Retina (tissue), 1 donor: ENCODE measurements at regions not wholly inside any gene's neighbourhood (a gene's known extent, or its start where the extent isn't known, plus 50 kb on each side); places are given as distances from the start of the nearest gene placed in this dataset.

Source experiments
- DNase-seq: peaks from one replicate; pipeline ENCODE4 v3.0.0-alpha.2; 2016

DNA sequence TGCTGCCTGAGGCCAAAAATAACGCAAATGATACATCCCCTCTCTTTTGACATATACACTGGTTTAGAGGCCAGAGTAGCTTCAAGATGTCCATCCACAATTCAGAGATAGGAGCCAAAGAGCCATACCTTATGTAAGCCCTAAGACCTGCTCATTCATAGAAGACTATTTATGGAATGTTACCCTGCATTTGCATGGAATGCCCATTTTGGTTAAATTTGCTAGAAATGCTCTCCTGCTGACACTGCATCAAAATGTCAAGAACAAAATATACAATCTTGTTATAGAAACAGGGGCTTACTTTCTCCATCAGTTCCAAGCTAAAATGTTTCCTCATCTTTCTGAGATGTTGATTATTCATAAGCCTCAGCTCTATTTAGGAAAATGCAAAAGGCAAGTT is 183.3 kb upstream of the CDKN3 start:
- DNase-seq: no peak

DNA sequence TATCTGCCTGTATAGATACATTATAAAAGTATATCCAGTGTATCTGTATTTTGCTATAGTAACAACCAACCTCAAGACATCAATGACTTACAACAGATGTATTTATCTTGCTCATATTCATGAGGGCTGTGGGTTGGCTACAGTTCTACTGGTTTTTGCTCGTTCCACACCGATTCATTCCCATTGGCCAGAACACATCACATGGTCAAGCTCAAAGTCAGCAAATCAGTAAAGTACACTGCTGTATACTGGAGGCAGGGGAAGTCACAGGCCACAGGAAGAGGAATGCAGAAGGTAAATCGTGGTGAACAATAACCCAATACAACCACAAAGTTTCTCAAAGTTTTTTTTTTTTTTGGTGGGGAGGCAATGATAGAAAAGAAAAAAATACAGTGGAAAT is 180.0 kb upstream of the CDKN3 start:
- DNase-seq: no peak

GRCh38 chr14:54219261-54220070 is 177.3 kb upstream of the CDKN3 start:
- peak; percentile 61 for DNase-seq

GRCh38 chr14:54220071-54220703 is 176.6 kb upstream of the CDKN3 start:
- DNase-seq: peak; percentile 65

DNA sequence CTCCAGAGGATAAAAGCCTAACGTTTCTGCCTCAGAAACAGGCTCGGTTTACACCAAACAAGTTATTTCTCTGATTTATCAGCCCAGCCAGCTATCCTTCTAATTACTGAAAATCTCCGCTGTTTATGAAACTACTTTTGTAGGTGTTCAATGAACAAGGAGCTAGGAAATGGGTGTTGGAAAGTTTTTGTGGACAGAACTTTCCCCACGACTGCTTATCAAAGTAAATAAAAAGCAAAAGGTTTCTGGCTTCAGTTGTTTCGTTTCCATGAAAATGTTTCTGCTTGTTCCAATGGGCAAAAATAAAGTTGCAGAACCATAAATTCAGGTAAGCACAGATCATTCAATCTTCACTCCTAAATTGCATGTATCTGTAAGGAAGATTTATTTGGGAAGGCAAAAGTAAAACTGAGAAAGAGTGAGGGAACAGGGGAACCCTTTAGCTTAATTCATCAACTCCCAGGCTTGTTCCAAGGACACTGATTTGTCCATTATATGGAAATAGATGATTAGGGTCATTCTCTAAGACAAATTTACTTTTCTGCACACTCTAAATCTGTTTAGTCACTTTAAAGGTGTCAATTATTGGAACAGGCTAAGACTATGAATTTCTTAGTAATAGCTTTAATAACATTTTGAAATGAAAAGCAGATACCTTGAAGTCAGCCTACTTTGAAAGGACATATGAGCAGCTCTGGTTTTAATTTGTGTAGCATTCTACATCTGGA is 175.9 kb upstream of the CDKN3 start:
- DNase-seq: no peak

DNA sequence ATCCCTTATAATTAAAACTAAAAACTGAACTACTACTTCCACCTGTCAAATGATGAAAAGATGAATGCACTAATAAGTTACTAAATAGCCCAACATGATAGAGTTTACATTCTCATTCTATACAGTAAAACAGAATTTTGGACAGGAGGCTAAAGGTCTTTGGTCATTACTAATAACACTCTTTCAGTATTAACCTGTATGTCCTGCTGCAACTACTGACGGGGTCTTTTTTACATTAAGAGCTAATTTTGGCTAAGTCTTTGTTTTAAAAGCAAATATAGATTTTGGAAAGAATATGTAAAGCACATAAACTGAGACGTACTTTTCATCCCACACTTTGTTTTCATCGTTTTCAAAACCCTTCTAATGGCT is 175.4 kb upstream of the CDKN3 start:
- no peak for DNase-seq

- no peak for DNase-seq
Measured at GRCh38 chr14:54221971-54222370, 174.8 kb upstream of the CDKN3 start.

DNA sequence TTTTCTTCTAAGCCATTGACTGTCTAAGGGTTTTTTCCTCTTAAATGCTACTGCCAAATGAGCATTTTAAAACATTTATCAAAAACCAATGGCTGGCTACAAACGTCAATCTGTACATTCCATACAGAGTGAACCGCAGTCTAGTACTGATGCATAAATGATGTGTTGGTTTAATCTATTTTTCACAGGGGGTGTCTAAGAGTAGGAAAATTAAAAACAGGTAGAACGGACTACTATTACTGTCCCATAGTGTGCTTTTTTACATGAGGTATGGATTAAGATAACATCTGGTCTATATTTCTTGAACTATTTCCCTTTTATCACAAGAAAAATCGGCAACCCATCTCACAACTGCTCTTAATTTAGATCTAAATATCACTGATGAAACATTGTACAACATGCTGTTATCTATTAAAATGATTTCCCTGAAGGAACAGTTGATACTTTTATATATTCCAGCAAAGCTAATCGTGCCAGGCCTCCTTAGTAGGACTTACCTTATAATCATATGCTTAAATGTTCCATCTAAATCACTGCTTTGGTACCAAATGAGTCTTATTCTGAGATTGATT is 172.9 kb upstream of the CDKN3 start:
- DNase-seq: no peak

- no peak for DNase-seq
Measured at GRCh38 chr14:54225457-54226060, 171.2 kb upstream of the CDKN3 start.

GRCh38 chr14:54226103-54226502 is 170.7 kb upstream of the CDKN3 start:
- no peak for DNase-seq

- DNase-seq: no peak
Measured at GRCh38 chr14:54226558-54226957, 170.2 kb upstream of the CDKN3 start.

DNA sequence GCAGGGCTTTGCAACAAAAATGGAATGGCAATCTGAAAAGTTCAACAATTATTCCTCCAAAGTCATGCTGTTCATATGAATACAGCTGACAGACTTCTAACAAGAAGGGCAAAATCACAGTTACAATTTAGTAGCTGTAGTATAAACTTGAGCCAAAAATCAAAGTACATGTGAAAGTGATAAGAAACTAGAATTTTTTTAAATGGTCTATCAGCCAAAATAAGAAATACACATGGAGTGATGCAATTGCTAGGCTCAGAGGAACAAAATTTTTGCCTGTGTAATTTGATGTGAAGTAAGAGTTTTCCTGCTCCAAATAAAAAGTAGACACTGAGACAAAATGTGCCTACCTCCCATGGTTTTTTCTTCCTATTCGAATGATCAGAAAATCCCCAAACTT is 167.7 kb upstream of the CDKN3 start:
- no peak for DNase-seq

DNA sequence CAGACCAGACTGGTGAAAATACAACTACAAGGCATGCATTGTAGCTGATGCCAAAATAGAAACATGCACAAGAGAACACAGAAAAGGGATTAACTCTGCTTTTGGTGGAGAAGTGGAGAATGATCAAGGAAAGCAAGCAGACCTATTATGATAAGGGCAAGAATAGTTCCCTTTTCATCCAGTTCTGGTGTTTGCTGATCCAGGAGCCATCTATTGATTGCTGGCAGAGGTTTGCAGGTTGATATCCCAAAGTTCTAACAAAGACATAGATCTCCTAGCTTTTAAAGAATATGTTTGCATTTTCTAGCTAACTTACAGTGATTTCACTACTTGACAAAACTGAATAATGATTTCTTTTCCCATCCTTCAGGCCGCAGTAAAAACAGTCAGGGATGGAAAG is 166.2 kb upstream of the CDKN3 start:
- no peak for DNase-seq

- no peak for DNase-seq
Measured at GRCh38 chr14:54232735-54233134, 164.1 kb upstream of the CDKN3 start.

- DNase-seq: no peak
Measured at GRCh38 chr14:54241517-54241916, 155.3 kb upstream of the CDKN3 start.

GRCh38 chr14:54251356-54251755 is 145.5 kb upstream of the CDKN3 start:
- DNase-seq: no peak

GRCh38 chr14:54252072-54252730 is 144.6 kb upstream of the CDKN3 start:
- DNase-seq: no peak

- no peak for DNase-seq
Measured at GRCh38 chr14:54253195-54253947, 143.4 kb upstream of the CDKN3 start.

GRCh38 chr14:54256156-54256555 is 140.7 kb upstream of the CDKN3 start:
- DNase-seq: no peak

- peak; percentile 54 for DNase-seq
Measured at GRCh38 chr14:54257424-54257823, 139.4 kb upstream of the CDKN3 start.

GRCh38 chr14:54258382-54258781 is 138.4 kb upstream of the CDKN3 start:
- DNase-seq: no peak

GRCh38 chr14:54259821-54260220 is 137.0 kb upstream of the CDKN3 start:
- no peak for DNase-seq
